ENCODE measurements at regions not wholly inside any gene's neighbourhood (a gene's known extent, or its start where the extent isn't known, plus 50 kb on each side); places are given as distances from the start of the nearest gene placed in this dataset.

DNA sequence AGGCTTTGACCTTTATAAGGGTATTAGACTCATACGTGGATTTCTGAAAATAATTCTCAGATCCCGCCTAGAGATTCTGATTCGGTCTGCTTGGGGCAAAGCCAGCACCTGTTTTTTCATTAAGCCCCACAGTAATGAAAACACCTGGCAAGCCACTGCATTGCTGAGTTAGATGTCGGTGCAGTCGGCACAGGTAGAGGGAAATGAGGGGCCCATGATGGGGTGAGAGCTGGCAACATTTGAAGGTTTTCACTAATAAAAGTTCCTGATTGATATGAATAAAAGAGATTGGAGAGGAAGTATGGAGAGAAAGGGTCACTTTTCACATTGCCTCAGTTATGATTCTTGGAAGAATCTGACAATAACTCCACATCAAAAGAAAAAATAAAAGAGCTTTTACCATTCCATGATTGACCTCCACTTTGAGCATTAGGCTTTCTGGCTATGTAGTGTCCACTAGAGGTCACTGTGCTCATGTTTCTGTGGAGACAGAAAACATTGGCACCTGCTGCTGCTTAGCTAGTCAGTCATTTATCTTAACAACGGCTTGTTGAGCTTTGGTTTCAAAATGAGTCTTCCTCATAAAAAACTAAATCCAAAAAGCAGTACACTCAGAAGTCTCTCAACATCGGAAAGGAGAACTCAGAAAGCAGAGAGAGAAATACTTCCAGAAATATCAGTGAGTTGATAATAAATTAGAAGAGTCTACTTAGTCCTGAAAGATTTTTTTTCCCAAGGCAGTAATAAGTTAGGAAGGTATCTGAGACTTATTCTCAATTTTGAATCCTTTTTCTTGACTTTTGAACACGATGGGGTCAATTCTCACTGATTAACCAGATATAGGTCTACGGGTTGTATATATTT lies 53.3 kb upstream of the KLHL31 start:
- peak; percentile 69 for TF ChIP-seq POLR2AphosphoS5 (IDR thresholded peaks at IDR 0.05)
- TF ChIP-seq, protein P1, sequence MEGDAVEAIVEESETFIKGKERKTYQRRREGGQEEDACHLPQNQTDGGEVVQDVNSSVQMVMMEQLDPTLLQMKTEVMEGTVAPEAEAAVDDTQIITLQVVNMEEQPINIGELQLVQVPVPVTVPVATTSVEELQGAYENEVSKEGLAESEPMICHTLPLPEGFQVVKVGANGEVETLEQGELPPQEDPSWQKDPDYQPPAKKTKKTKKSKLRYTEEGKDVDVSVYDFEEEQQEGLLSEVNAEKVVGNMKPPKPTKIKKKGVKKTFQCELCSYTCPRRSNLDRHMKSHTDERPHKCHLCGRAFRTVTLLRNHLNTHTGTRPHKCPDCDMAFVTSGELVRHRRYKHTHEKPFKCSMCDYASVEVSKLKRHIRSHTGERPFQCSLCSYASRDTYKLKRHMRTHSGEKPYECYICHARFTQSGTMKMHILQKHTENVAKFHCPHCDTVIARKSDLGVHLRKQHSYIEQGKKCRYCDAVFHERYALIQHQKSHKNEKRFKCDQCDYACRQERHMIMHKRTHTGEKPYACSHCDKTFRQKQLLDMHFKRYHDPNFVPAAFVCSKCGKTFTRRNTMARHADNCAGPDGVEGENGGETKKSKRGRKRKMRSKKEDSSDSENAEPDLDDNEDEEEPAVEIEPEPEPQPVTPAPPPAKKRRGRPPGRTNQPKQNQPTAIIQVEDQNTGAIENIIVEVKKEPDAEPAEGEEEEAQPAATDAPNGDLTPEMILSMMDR (IDR thresholded peaks at IDR 0.05), result peak; percentile 34 to 82 (median 72)

Measured in prostate gland (tissue), 2 donors.